WTC11 (cell line): ENCODE measurements at regions not wholly inside any gene's neighbourhood (a gene's known extent, or its start where the extent isn't known, plus 50 kb on each side); places are given as distances from the start of the nearest gene placed in this dataset.

Source experiments
- ATAC-seq: fragments of 200-7000 bp; cut with Tn5 transposase; 2 replicates; pipeline ENCODE4 v1.10.0; 2021; ENCODE audit warnings: mild to moderate bottlenecking, moderate library complexity
- CTCF ChIA-PET: fragments of 300-600 bp; sonication (Branson Sonifier 250); formaldehyde crosslinking; loops from one replicate; lab custom pipeline; 2021; ENCODE audit warnings: antibody characterized with exemption; lab: Charles Lee
- POLR2A ChIA-PET: fragments of 350-600 bp; sonication (Branson Sonifier 250); formaldehyde crosslinking; loops from one replicate; lab custom pipeline; 2021; ENCODE audit warnings: antibody characterized with exemption; lab: Charles Lee
- DNase-seq: peaks from one replicate; pipeline ENCODE4 v3.0.0; 2021; ENCODE audit warnings: low spot score
- H3K27ac Mint-ChIP-seq: 2 replicates; pipeline ENCODE4 v1.8.0; 2021; ENCODE audit warnings: mixed read lengths
- H3K27me3 Mint-ChIP-seq: 2 replicates; pipeline ENCODE4 v1.8.0; 2021; ENCODE audit warnings: low read depth, mild to moderate bottlenecking, moderate library complexity, mixed read lengths
- H3K36me3 Mint-ChIP-seq: 2 replicates; pipeline ENCODE4 v1.8.0; 2021; ENCODE audit warnings: mixed read lengths
- H3K4me1 Mint-ChIP-seq: 2 replicates; pipeline ENCODE4 v1.8.0; 2022; ENCODE audit warnings: mixed read lengths
- H3K4me3 Mint-ChIP-seq: 2 replicates; pipeline ENCODE4 v1.8.0; 2021; ENCODE audit warnings: mild to moderate bottlenecking, moderate library complexity, mixed read lengths
- H3K9me3 Mint-ChIP-seq: 2 replicates; pipeline ENCODE4 v1.8.0; 2021; ENCODE audit warnings: mixed read lengths
- AR ChIP-seq: fragments of 250-450 bp; sonication (Bioruptor Pico); IDR thresholded peaks from 2 replicates; pipeline ENCODE4 v1.9.0; 2021; ENCODE audit warnings: mild to moderate bottlenecking
- CBFB ChIP-seq: sonication (generic); formaldehyde crosslinking; IDR thresholded peaks from 2 replicates; pipeline ENCODE4 v1.8.1; 2022; ENCODE audit warnings: mild to moderate bottlenecking, low read depth, missing genetic modification reagents
- E2F1 ChIP-seq: sonication (generic); formaldehyde crosslinking; IDR thresholded peaks from 2 replicates; pipeline ENCODE4 v1.8.0; 2022; ENCODE audit warnings: mild to moderate bottlenecking, missing genetic modification reagents
- ELF4 ChIP-seq: sonication (generic); formaldehyde crosslinking; IDR thresholded peaks from 2 replicates; pipeline ENCODE4 v1.8.1; 2022; ENCODE audit warnings: low read depth, mild to moderate bottlenecking, moderate library complexity, missing genetic modification reagents
- ETV6 ChIP-seq: sonication (generic); formaldehyde crosslinking; IDR thresholded peaks from 2 replicates; pipeline ENCODE4 v1.8.1; 2022; ENCODE audit warnings: mild to moderate bottlenecking, missing genetic modification reagents
- FOXP1 ChIP-seq: sonication (generic); formaldehyde crosslinking; IDR thresholded peaks from 2 replicates; pipeline ENCODE4 v1.8.0; 2022; ENCODE audit warnings: missing genetic modification reagents, mild to moderate bottlenecking, moderate library complexity, borderline replicate concordance
- IRF2 ChIP-seq: sonication (generic); formaldehyde crosslinking; IDR thresholded peaks from 2 replicates; pipeline ENCODE4 v1.8.0; 2022; ENCODE audit warnings: low read depth, missing genetic modification reagents, borderline replicate concordance
- MXD4 ChIP-seq: fragments of 250-450 bp; sonication (Bioruptor Pico); IDR thresholded peaks from 2 replicates; pipeline ENCODE4 v1.8.0; 2021; ENCODE audit warnings: mild to moderate bottlenecking, moderate library complexity, borderline replicate concordance
- NFYB ChIP-seq: sonication (generic); formaldehyde crosslinking; conservative IDR thresholded peaks from 2 replicates; pipeline ENCODE4 v1.8.0; 2022; ENCODE audit warnings: low read depth, missing genetic modification reagents
- PREB ChIP-seq: sonication (generic); formaldehyde crosslinking; IDR thresholded peaks from 2 replicates; pipeline ENCODE4 v1.8.1; 2022; ENCODE audit warnings: mild to moderate bottlenecking, missing genetic modification reagents, moderate library complexity, borderline replicate concordance
- RELA ChIP-seq: sonication (generic); formaldehyde crosslinking; IDR thresholded peaks from 2 replicates; pipeline ENCODE4 v1.8.1; 2022; ENCODE audit warnings: missing genetic modification reagents, mild to moderate bottlenecking, borderline replicate concordance
- SMAD3 ChIP-seq: sonication (generic); formaldehyde crosslinking; IDR thresholded peaks from 2 replicates; pipeline ENCODE4 v1.8.0; 2022; ENCODE audit warnings: missing genetic modification reagents, mild to moderate bottlenecking, borderline replicate concordance
- SP1 ChIP-seq: sonication (generic); formaldehyde crosslinking; conservative IDR thresholded peaks from 2 replicates; pipeline ENCODE4 v1.8.1; 2022; ENCODE audit warnings: missing genetic modification reagents
- ZNF317 ChIP-seq: sonication (generic); formaldehyde crosslinking; IDR thresholded peaks from 2 replicates; pipeline ENCODE4 v1.8.1; 2023; ENCODE audit warnings: low read depth, mild to moderate bottlenecking, moderate library complexity, missing genetic modification reagents, borderline replicate concordance
- ZNF512 ChIP-seq: sonication (generic); formaldehyde crosslinking; IDR thresholded peaks from 2 replicates; pipeline ENCODE4 v1.8.1; 2022; ENCODE audit warnings: missing genetic modification reagents, borderline replicate concordance
- TF ChIP-seq, protein P1 (sequence below): sonication (generic); formaldehyde crosslinking; IDR thresholded peaks from 2 replicates; pipeline ENCODE4 v1.8.0; 2023; ENCODE audit warnings: mild to moderate bottlenecking, missing genetic modification reagents
- TF ChIP-seq, protein P2 (sequence below): sonication (generic); formaldehyde crosslinking; IDR thresholded peaks from 2 replicates; pipeline ENCODE4 v1.8.1; 2023; ENCODE audit warnings: mild to moderate bottlenecking, missing genetic modification reagents, borderline replicate concordance
- TF ChIP-seq, protein P3 (sequence below): sonication (generic); formaldehyde crosslinking; IDR thresholded peaks from 2 replicates; pipeline ENCODE4 v1.8.1; 2022; ENCODE audit warnings: low read depth, mild to moderate bottlenecking, moderate library complexity, missing genetic modification reagents, borderline replicate concordance
- TF ChIP-seq, protein P4 (sequence below): sonication (generic); formaldehyde crosslinking; IDR thresholded peaks from 2 replicates; pipeline ENCODE4 v1.8.1; 2023; ENCODE audit warnings: mild to moderate bottlenecking, moderate library complexity, missing genetic modification reagents

DNA sequence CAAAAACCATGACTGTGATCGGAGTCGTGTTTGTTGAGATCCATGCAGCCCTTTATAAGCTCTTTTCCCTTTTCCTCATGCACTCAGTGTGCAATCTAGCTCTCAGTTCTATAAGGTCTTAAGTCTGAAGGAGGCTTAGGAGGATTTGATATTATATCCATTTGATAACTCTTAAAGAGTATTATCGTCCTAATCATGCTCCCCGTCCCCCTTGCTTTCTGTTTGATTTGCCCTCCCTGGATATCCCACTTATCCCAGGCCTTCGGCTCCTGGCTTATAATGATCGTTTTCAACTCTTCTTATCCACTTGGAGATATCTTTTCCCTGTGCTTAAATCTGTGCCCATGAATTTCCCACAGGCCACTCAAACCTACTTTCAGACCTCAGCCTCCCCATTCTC, 1917.7 kb upstream of the PIK3C3 start:
- Mint-ChIP-seq H3K36me3 (no peaks in the 10 kb centered on the region), H3K9me3 (no peaks in the 10 kb centered on the region), H3K4me3 (no peak overlapping the region), H3K4me1 (peaks cover 9% of the 10 kb centered on the region), H3K27ac (0 out of 2 replicates have a peak overlapping the region, but pooled peaks have one; percentile 7), H3K27me3 (no peaks in the 10 kb centered on the region)
- ChIA-PET CTCF (no interaction called here), POLR2A (no interaction called here)
- DNase-seq: no peak
- TF ChIP-seq MXD4 (CRISPR knock-in tag) (no peak), ETV6 (CRISPR knock-in tag) (no peak), SP1 (CRISPR knock-in tag) (no peak), CBFB (CRISPR knock-in tag) (no peak), RELA (CRISPR knock-in tag) (no peak), PREB (CRISPR knock-in tag) (no peak), ZNF317 (no peak), NFYB (CRISPR knock-in tag) (no peak), ZNF512 (CRISPR knock-in tag) (no peak), AR (no peak), ELF4 (no peak)
- TF ChIP-seq, protein P1, sequence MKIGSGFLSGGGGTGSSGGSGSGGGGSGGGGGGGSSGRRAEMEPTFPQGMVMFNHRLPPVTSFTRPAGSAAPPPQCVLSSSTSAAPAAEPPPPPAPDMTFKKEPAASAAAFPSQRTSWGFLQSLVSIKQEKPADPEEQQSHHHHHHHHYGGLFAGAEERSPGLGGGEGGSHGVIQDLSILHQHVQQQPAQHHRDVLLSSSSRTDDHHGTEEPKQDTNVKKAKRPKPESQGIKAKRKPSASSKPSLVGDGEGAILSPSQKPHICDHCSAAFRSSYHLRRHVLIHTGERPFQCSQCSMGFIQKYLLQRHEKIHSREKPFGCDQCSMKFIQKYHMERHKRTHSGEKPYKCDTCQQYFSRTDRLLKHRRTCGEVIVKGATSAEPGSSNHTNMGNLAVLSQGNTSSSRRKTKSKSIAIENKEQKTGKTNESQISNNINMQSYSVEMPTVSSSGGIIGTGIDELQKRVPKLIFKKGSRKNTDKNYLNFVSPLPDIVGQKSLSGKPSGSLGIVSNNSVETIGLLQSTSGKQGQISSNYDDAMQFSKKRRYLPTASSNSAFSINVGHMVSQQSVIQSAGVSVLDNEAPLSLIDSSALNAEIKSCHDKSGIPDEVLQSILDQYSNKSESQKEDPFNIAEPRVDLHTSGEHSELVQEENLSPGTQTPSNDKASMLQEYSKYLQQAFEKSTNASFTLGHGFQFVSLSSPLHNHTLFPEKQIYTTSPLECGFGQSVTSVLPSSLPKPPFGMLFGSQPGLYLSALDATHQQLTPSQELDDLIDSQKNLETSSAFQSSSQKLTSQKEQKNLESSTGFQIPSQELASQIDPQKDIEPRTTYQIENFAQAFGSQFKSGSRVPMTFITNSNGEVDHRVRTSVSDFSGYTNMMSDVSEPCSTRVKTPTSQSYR: no peak
- TF ChIP-seq, protein P2, sequence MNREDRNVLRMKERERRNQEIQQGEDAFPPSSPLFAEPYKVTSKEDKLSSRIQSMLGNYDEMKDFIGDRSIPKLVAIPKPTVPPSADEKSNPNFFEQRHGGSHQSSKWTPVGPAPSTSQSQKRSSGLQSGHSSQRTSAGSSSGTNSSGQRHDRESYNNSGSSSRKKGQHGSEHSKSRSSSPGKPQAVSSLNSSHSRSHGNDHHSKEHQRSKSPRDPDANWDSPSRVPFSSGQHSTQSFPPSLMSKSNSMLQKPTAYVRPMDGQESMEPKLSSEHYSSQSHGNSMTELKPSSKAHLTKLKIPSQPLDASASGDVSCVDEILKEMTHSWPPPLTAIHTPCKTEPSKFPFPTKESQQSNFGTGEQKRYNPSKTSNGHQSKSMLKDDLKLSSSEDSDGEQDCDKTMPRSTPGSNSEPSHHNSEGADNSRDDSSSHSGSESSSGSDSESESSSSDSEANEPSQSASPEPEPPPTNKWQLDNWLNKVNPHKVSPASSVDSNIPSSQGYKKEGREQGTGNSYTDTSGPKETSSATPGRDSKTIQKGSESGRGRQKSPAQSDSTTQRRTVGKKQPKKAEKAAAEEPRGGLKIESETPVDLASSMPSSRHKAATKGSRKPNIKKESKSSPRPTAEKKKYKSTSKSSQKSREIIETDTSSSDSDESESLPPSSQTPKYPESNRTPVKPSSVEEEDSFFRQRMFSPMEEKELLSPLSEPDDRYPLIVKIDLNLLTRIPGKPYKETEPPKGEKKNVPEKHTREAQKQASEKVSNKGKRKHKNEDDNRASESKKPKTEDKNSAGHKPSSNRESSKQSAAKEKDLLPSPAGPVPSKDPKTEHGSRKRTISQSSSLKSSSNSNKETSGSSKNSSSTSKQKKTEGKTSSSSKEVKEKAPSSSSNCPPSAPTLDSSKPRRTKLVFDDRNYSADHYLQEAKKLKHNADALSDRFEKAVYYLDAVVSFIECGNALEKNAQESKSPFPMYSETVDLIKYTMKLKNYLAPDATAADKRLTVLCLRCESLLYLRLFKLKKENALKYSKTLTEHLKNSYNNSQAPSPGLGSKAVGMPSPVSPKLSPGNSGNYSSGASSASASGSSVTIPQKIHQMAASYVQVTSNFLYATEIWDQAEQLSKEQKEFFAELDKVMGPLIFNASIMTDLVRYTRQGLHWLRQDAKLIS: no peak
- no peak for ATAC-seq

- ATAC-seq (no peak), DNase-seq (no peak)
- Mint-ChIP-seq H3K27ac (no peak overlapping the region), H3K27me3 (no peaks in the 10 kb centered on the region), H3K9me3 (no peaks in the 10 kb centered on the region), H3K4me3 (no peak overlapping the region), H3K4me1 (peaks cover 4% of the 10 kb centered on the region), H3K36me3 (no peaks in the 10 kb centered on the region)
- ChIA-PET CTCF (no interaction called here), POLR2A (no interaction called here)
- TF ChIP-seq E2F1 (no peak), CBFB (CRISPR knock-in tag) (no peak), IRF2 (CRISPR knock-in tag) (no peak), SMAD3 (CRISPR knock-in tag) (no peak), FOXP1 (CRISPR knock-in tag) (no peak)
- TF ChIP-seq, protein P3, sequence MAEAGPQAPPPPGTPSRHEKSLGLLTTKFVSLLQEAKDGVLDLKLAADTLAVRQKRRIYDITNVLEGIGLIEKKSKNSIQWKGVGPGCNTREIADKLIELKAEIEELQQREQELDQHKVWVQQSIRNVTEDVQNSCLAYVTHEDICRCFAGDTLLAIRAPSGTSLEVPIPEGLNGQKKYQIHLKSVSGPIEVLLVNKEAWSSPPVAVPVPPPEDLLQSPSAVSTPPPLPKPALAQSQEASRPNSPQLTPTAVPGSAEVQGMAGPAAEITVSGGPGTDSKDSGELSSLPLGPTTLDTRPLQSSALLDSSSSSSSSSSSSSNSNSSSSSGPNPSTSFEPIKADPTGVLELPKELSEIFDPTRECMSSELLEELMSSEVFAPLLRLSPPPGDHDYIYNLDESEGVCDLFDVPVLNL: no peak
- TF ChIP-seq, protein P4, sequence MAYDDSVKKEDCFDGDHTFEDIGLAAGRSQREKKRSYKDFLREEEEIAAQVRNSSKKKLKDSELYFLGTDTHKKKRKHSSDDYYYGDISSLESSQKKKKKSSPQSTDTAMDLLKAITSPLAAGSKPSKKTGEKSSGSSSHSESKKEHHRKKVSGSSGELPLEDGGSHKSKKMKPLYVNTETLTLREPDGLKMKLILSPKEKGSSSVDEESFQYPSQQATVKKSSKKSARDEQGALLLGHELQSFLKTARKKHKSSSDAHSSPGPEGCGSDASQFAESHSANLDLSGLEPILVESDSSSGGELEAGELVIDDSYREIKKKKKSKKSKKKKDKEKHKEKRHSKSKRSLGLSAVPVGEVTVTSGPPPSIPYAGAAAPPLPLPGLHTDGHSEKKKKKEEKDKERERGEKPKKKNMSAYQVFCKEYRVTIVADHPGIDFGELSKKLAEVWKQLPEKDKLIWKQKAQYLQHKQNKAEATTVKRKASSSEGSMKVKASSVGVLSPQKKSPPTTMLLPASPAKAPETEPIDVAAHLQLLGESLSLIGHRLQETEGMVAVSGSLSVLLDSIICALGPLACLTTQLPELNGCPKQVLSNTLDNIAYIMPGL (CRISPR knock-in tag): no peak
Measured at GRCh38 chr18:40036861-40037260, 1918.2 kb upstream of the PIK3C3 start.
